ENCODE measurements at regions not wholly inside any gene's neighbourhood (a gene's known extent, or its start where the extent isn't known, plus 50 kb on each side); places are given as distances from the start of the nearest gene placed in this dataset.
"Not testable (repeated sequence)": the region's sequence is repeated elsewhere in the genome, so short reads cannot be mapped to it uniquely, and the experiment has no call there.

DNA sequence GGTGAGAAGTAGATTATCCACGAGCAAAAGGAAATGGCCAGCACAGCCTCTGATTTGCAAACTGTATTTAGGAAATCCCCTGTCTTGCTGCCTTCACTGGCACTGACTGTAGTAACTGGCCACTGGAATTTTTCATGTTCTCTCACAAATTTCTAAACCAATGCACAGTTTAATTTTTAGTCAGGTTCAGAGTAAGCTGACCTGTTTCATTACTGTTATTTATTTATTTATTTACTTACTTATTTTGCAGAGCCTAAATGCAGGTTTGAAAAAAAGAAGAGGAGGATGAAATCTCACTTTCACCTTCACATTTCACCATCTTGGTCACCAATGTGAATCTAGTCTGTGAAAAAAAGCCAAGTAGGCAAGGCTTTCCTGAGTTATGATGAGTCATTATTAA, 291.0 kb downstream of the PLOD2 start:
- DNase-seq: no peak

- no peak for DNase-seq
These were observed 278.5 kb downstream of the PLOD2 start for GRCh38 chr3:145882436-145882835.

DNA sequence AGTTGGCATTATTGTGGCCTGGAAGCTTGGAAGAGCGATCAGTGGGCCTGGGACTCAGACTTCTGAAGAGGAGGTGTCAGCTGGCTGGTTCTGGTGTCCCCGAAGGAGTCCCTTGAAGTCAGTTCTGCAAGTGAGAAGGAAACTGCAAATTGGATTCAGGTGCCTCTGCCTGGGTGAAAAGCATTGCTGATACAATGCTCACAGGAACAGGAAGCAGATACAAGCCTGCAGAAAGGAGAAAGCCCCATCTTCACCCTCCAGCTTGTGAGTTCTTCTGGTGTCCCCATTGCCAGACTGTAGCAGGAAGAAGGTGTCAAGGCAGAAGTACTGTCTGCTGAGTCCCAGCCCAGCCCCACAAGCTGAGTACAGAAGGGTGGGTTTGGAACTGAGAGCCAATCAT, 271.3 kb downstream of the PLOD2 start:
- no peak for DNase-seq

- no peak for DNase-seq
These were observed 268.1 kb downstream of the PLOD2 start for GRCh38 chr3:145892869-145893268.

GRCh38 chr3:145893331-145893730, 267.7 kb downstream of the PLOD2 start:
- no peak for DNase-seq

- DNase-seq: no peak
These were observed 262.5 kb downstream of the PLOD2 start for GRCh38 chr3:145898487-145898886.

DNA sequence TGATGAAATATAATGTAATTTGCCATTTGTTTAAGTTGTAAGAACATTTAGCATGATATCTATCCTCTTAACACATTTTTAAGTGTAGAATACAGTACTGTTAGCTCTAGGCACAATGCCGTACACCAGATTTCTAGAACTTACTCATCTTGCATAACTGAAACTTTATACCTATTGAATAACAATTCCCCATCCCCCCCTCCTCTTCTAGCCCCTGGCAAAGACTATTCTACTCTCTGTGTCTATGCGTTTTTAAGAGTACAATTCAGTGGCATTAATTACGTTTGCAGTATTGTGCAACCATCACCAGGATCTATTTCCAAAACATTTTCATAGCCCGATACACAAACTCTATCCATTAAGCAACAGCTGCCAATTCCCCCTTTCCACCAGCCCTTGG, 261.7 kb downstream of the PLOD2 start:
- DNase-seq: no peak

- no peak for DNase-seq
These were observed 260.7 kb downstream of the PLOD2 start for GRCh38 chr3:145900056-145900829.

DNA sequence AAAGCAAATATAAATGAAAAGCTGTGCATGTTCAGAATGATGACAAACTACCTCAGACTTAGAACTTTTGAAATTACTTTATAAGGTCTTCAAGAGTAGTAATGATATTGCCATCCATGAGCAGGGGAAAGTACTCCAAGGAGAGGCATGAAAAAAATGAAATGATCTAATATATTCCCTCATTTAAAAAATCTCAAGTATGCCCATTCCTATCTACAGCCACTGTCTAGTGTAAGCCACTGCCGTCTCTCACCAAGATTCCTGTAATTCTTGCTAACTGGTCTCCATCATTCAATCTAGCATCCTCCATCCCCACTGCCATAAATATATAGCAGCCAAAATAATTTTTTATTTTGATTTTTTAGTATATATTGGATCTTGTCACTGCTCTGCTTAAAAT, 258.8 kb downstream of the PLOD2 start:
- DNase-seq: no peak

GRCh38 chr3:145903472-145904013, 257.4 kb downstream of the PLOD2 start:
- no peak for DNase-seq

GRCh38 chr3:145904138-145904537, 256.8 kb downstream of the PLOD2 start:
- DNase-seq: no peak

DNA sequence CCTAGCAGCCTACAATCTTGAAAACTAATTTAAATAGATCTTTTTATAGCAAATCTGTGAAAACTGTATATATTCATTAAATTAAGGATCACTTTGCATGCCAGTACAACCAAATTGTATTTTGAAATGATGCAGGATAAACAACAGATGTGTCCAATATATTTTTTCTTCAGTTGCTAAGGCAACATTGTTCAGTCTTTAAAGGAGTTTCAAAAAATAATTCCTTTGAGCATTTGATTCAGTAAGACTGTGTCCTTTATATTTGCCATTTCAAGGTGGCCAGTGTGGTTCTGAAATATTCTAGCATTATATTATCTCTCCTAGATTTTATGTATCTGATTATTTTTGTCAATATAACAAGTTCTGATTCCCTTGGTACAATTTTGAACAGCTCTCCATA, 254.7 kb downstream of the PLOD2 start:
- no peak for DNase-seq

DNA sequence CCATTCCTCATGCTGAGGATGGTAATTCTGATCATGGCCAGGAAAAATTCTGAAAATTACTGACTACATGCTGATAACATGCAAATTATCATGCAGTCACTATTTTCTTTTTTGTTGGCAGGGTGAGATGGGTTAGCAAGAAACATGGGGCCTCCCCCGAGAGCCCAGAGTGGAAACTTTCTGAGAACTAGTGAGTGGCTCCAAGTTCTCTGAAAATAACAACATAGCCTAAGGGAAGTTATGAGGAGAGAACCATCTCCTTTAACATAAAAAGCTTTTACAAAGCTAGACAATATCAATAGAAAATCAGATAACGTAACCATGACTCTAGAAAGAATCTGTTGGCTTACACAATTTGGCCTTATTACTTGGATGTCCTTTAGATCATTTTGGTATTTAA, 254.2 kb downstream of the PLOD2 start:
- no peak for DNase-seq

DNA sequence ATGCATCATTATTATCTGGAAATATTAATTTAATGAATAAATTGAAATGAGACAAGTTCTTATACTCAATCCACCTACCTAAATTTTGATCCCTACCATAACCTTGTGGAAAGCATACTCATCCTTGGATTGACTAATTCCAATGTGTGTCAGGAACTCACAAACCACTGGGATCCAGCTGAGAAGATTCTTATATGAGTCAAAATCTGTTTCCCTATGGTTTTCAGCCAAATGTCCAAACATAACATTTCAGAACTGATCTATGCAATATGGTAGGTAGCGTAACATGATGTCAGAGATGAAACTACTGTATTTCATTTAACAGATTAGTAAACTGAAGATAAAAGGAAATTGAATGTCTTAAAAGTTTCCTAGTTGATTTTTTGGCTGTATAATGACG, 250.0 kb downstream of the PLOD2 start:
- no peak for DNase-seq

- no peak for DNase-seq
These were observed 245.2 kb downstream of the PLOD2 start for GRCh38 chr3:145915787-145916186.

- DNase-seq: not testable (repeated sequence)
These were observed 233.2 kb downstream of the PLOD2 start for GRCh38 chr3:145927736-145928135.

- no peak for DNase-seq
These were observed 224.0 kb downstream of the PLOD2 start for GRCh38 chr3:145936971-145937370.

GRCh38 chr3:145939431-145939830, 221.6 kb downstream of the PLOD2 start:
- no peak for DNase-seq

GRCh38 chr3:145942052-145942451, 218.9 kb downstream of the PLOD2 start:
- DNase-seq: no peak

DNA sequence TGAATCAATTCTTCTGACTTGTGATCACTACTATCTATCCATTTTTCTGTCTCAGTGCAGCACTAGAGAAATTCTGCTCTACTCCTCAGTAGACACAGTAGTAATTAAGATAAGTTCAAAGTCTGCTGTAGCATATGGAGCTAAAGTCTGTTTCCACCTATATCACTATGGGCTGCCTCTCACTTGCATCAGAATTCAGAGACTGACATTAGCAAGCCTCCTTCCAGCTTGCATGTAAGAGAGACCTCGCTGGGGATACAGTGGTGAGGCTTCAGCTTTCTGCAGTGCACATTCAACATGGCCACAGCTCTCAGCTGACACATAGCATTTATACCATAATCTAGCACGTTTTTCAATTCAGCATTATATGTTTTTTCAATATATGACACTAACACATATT, 217.0 kb downstream of the PLOD2 start:
- DNase-seq: no peak

GRCh38 chr3:145951441-145951840, 209.5 kb downstream of the PLOD2 start:
- no peak for DNase-seq

DNA sequence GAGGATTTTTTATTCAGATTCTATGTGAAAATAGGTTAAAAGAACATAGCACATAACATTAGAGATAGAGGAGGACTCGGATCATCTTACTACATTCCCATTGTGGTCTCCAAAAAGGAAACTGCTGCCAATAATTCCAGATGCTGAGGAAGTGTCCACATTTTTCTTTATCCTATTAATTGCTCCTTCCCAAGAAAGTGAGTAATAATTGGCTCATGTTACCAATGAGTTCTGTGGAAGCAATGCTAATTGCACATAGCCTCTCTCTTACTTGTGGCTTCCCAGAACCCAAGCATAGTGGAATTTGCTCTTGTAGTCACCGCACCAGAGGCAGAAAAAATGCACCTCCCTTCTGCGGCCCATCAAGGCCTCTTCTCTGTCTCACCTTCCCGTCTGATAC, 208.4 kb downstream of the PLOD2 start:
- DNase-seq: no peak

GRCh38 chr3:145953316-145953715, 207.7 kb downstream of the PLOD2 start:
- DNase-seq: no peak

DNA sequence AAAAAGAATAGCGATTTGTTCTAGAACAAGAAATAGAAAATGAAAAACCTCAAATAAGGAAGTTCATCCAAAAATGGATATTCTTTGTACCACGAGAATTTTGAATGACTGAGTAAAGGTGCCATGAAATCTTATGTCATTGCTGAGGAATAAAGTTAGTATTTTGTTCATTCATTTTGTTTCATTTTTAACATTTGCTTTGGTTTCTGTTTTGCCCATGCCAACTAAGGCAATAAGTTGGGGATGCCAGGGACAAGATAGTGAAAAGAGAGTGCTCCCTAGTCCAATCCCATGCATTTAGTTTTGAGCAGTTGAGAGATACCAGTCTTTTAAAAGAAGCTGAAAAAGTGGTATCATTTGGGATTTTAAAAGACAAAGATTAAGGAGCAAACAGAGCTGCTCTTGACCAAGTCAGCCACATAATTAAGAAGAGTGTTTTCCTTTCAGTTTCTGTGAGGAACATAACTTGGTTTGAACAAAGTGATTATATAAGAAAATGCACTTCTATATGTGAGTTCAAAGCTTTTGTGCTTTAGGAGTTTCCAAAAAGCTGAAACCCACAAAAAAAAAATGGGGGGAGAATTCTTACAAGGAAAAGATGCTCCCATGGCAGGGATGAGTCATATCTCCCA, 201.4 kb downstream of the PLOD2 start:
- DNase-seq: no peak

Measured in suppressor macrophage (primary cell).